GM21526 (cell line): ENCODE measurements at regions not wholly inside any gene's neighbourhood (a gene's known extent, or its start where the extent isn't known, plus 50 kb on each side); places are given as distances from the start of the nearest gene placed in this dataset.
"Not testable (repeated sequence)": the region's sequence is repeated elsewhere in the genome, so short reads cannot be mapped to it uniquely, and the experiment has no call there.

ENCODE experiments used
- ATAC-seq: cut with Tn5 transposase; IDR thresholded peaks from one replicate; pipeline ENCODE4 v1.9.1; 2021; ENCODE audit warnings: moderate library complexity; ENCODE audit not compliant: unreplicated experiment, low FRiP score

GRCh38 chr2:160784034-160784433 is 290.4 kb upstream of the RBMS1 start:
- ATAC-seq: no peak

- ATAC-seq: no peak
Measured at GRCh38 chr2:160790738-160791137, 297.1 kb upstream of the RBMS1 start.

GRCh38 chr2:160791884-160792283 is 298.3 kb upstream of the RBMS1 start:
- ATAC-seq: no peak

GRCh38 chr2:160792837-160793236 is 299.2 kb upstream of the RBMS1 start:
- ATAC-seq: no peak

GRCh38 chr2:160794926-160795325 is 301.3 kb upstream of the RBMS1 start:
- no peak for ATAC-seq

- no peak for ATAC-seq
Measured at GRCh38 chr2:160803881-160804280, 310.3 kb upstream of the RBMS1 start.

- no peak for ATAC-seq
Measured at GRCh38 chr2:160810406-160810805, 316.8 kb upstream of the RBMS1 start.

- ATAC-seq: no peak
Measured at GRCh38 chr2:160812830-160813505, 319.4 kb upstream of the RBMS1 start.

- no peak for ATAC-seq
Measured at GRCh38 chr2:160813506-160813858, 319.9 kb upstream of the RBMS1 start.

- ATAC-seq: no peak
Measured at GRCh38 chr2:160816916-160817499, 323.4 kb upstream of the RBMS1 start.

- no peak for ATAC-seq
Measured at GRCh38 chr2:160820691-160821090, 327.1 kb upstream of the RBMS1 start.

- no peak for ATAC-seq
Measured at GRCh38 chr2:160822006-160822405, 328.4 kb upstream of the RBMS1 start.

GRCh38 chr2:160825433-160825832 is 331.8 kb upstream of the RBMS1 start:
- ATAC-seq: no peak

- ATAC-seq: no peak
Measured at GRCh38 chr2:160826496-160826895, 332.9 kb upstream of the RBMS1 start.

GRCh38 chr2:160828076-160828475 is 332.2 kb upstream of the TANK start:
- no peak for ATAC-seq

- not testable (repeated sequence) for ATAC-seq
Measured at GRCh38 chr2:160832381-160832780, 327.8 kb upstream of the TANK start.

GRCh38 chr2:160835166-160835565 is 325.1 kb upstream of the TANK start:
- ATAC-seq: no peak

GRCh38 chr2:160836755-160837154 is 323.5 kb upstream of the TANK start:
- no peak for ATAC-seq

- no peak for ATAC-seq
Measured at GRCh38 chr2:160837416-160837815, 322.8 kb upstream of the TANK start.

GRCh38 chr2:160838147-160838546 is 322.1 kb upstream of the TANK start:
- ATAC-seq: no peak

GRCh38 chr2:160838691-160839090 is 321.5 kb upstream of the TANK start:
- ATAC-seq: no peak

- ATAC-seq: no peak
Measured at GRCh38 chr2:160842286-160842685, 317.9 kb upstream of the TANK start.

GRCh38 chr2:160859096-160859495 is 301.1 kb upstream of the TANK start:
- no peak for ATAC-seq
